Peyer's patch (tissue), 4 donors: ENCODE measurements at regions not wholly inside any gene's neighbourhood (a gene's known extent, or its start where the extent isn't known, plus 50 kb on each side); places are given as distances from the start of the nearest gene placed in this dataset.

Experiments used
- POLR2A ChIP-seq, 2 donors: fragments of 450-650 bp; IDR thresholded peaks; one replicate each; pipeline ENCODE4 v1.5.1; 2017; ENCODE audit warnings: antibody characterized with exemption in 2 of 2, mild to moderate bottlenecking in 2 of 2, moderate library complexity in 2 of 2
- TF ChIP-seq, protein P1 (sequence below), 6 experiments: fragments of 450-650 bp in 4 of 6; fragments of 200-600 bp in 2 of 6; sonication (generic) in 1 of 6; IDR thresholded peaks; one replicate each; pipeline ENCODE4 v1.5.1; 2017 to 2019; ENCODE audit warnings: antibody characterized with exemption in 6 of 6, mild to moderate bottlenecking in 3 of 6, moderate library complexity in 1 of 6

DNA sequence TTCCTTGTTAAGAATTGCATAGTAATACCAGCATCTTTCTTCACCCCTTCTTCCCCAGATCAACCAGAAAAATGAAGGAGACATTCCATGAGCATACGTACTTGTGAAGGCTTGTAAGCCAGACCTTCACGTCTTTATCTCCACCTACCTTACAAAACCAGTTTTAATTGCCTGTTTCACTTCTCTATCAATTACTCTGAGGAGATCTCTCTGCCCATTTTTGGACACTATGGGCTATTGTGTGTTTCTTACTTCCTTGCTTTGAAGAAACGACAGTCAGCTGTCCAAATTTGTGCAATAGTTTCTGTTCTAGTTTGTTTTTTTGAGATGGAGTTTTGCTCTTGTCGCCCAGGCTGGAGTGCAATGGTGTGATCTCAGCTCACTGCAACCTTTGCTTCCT lies 349.7 kb upstream of the MBL2 start:
- TF ChIP-seq POLR2A (IDR thresholded peaks at IDR 0.05): no peak
- TF ChIP-seq, protein P1, sequence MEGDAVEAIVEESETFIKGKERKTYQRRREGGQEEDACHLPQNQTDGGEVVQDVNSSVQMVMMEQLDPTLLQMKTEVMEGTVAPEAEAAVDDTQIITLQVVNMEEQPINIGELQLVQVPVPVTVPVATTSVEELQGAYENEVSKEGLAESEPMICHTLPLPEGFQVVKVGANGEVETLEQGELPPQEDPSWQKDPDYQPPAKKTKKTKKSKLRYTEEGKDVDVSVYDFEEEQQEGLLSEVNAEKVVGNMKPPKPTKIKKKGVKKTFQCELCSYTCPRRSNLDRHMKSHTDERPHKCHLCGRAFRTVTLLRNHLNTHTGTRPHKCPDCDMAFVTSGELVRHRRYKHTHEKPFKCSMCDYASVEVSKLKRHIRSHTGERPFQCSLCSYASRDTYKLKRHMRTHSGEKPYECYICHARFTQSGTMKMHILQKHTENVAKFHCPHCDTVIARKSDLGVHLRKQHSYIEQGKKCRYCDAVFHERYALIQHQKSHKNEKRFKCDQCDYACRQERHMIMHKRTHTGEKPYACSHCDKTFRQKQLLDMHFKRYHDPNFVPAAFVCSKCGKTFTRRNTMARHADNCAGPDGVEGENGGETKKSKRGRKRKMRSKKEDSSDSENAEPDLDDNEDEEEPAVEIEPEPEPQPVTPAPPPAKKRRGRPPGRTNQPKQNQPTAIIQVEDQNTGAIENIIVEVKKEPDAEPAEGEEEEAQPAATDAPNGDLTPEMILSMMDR (IDR thresholded peaks at IDR 0.05): no peak
